HEK293 (cell line): ENCODE measurements at regions not wholly inside any gene's neighbourhood (a gene's known extent, or its start where the extent isn't known, plus 50 kb on each side); places are given as distances from the start of the nearest gene placed in this dataset.

ENCODE experiments used
- CTCF ChIA-PET: fragments of 350-600 bp; formaldehyde crosslinking; extraction: SDS; loops from one replicate; lab custom pipeline; 2021; ENCODE audit warnings: antibody characterized with exemption; lab: Yijun Ruan, JAX
- POLR2A ChIA-PET: fragments of 300-600 bp; formaldehyde crosslinking; extraction: SDS; loops from one replicate; lab custom pipeline; 2020; ENCODE audit warnings: antibody characterized with exemption, inconsistent platforms; lab: Yijun Ruan, JAX
- H3K27ac ChIP-seq: fragments of 200-500 bp; sonication (Bioruptor generic); 2 replicates; pipeline ENCODE4 v1.5.1; 2014; ENCODE audit warnings: low read depth, low read length, control low read depth, inconsistent platforms; ENCODE audit errors: extremely low read depth
- H3K36me3 ChIP-seq, 2 experiments: fragments of 200-500 bp in 1 of 2; sonication (Bioruptor generic) in 1 of 2; 1 replicate in 1 of 2; 2 replicates in 1 of 2; pipeline ENCODE4 v1.5.1; 2014 to 2017; ENCODE audit warnings: inconsistent platforms in 2 of 2, low read length in 2 of 2; ENCODE audit not compliant: control insufficient read depth in 2 of 2, insufficient read depth in 1 of 2
- H3K4me1 ChIP-seq: fragments of 200-500 bp; sonication (Bioruptor generic); 2 replicates; pipeline ENCODE4 v1.5.1; 2014; ENCODE audit warnings: mild to moderate bottlenecking, low read length, inconsistent platforms; ENCODE audit not compliant: control insufficient read depth, insufficient read depth
- H3K4me3 ChIP-seq: 2 replicates; pipeline ENCODE4 v1.5.1; 2011; ENCODE audit warnings: low read depth, mild to moderate bottlenecking, control low read depth, low read length, moderate library complexity
- H3K9me3 ChIP-seq: fragments of 200-500 bp; sonication (Bioruptor generic); 2 replicates; pipeline ENCODE4 v1.5.1; 2014; ENCODE audit warnings: low read depth, low read length, inconsistent platforms; ENCODE audit not compliant: control insufficient read depth, insufficient read depth
- EGR2 ChIP-seq: fragments of 450-650 bp; formaldehyde crosslinking; IDR thresholded peaks from 2 replicates; pipeline ENCODE4 v1.5.1; 2016; ENCODE audit warnings: low read depth, missing biosample characterization, missing genetic modification characterization
- GLI2 ChIP-seq: fragments of 450-650 bp; formaldehyde crosslinking; IDR thresholded peaks from 2 replicates; pipeline ENCODE4; 2017; ENCODE audit warnings: missing biosample characterization, missing genetic modification characterization, low read depth, borderline replicate concordance
- KLF10 ChIP-seq: fragments of 450-650 bp; IDR thresholded peaks from 2 replicates; pipeline ENCODE4 v1.5.1; 2018; ENCODE audit warnings: missing biosample characterization, mild to moderate bottlenecking, missing genetic modification characterization
- MZF1 ChIP-seq: fragments of 450-650 bp; formaldehyde crosslinking; IDR thresholded peaks from 2 replicates; pipeline ENCODE4 v1.5.1; 2017; ENCODE audit warnings: missing biosample characterization, missing genetic modification characterization, borderline replicate concordance
- ZNF114 ChIP-seq: fragments of 450-650 bp; formaldehyde crosslinking; IDR thresholded peaks from 2 replicates; pipeline ENCODE4 v1.5.0; 2017; ENCODE audit warnings: missing biosample characterization, missing genetic modification characterization
- ZNF132 ChIP-seq: fragments of 450-650 bp; formaldehyde crosslinking; IDR thresholded peaks from 2 replicates; pipeline ENCODE4 v1.5.1; 2017; ENCODE audit warnings: missing biosample characterization, missing genetic modification characterization, borderline replicate concordance
- ZNF133 ChIP-seq: fragments of 450-650 bp; formaldehyde crosslinking; IDR thresholded peaks from 2 replicates; pipeline ENCODE4 v1.5.1; 2016; ENCODE audit warnings: missing biosample characterization, missing genetic modification characterization
- ZNF140 ChIP-seq: fragments of 450-650 bp; formaldehyde crosslinking; IDR thresholded peaks from 2 replicates; pipeline ENCODE4 v1.5.1; 2016; ENCODE audit warnings: missing biosample characterization, missing genetic modification characterization
- ZNF146 ChIP-seq: fragments of 450-650 bp; formaldehyde crosslinking; IDR thresholded peaks from 2 replicates; pipeline ENCODE4 v1.5.1; 2016; ENCODE audit warnings: missing biosample characterization, missing genetic modification characterization
- ZNF157 ChIP-seq: fragments of 450-650 bp; formaldehyde crosslinking; IDR thresholded peaks from 2 replicates; pipeline ENCODE4 v1.5.1; 2016; ENCODE audit warnings: missing biosample characterization, missing genetic modification characterization
- ZNF239 ChIP-seq: fragments of 450-650 bp; formaldehyde crosslinking; IDR thresholded peaks from 2 replicates; pipeline ENCODE4 v1.5.1; 2016; ENCODE audit warnings: missing biosample characterization, missing genetic modification characterization
- ZNF248 ChIP-seq: fragments of 450-650 bp; formaldehyde crosslinking; IDR thresholded peaks from 2 replicates; pipeline ENCODE4 v1.5.1; 2017; ENCODE audit warnings: missing biosample characterization, missing genetic modification characterization
- ZNF311 ChIP-seq: fragments of 450-650 bp; formaldehyde crosslinking; IDR thresholded peaks from 2 replicates; pipeline ENCODE4 v1.5.1; 2017; ENCODE audit warnings: missing biosample characterization, missing genetic modification characterization, borderline replicate concordance
- ZNF335 ChIP-seq: fragments of 450-650 bp; formaldehyde crosslinking; conservative IDR thresholded peaks from 2 replicates; pipeline ENCODE4 v1.5.1; 2016; ENCODE audit warnings: missing biosample characterization, missing genetic modification characterization
- ZNF416 ChIP-seq: fragments of 450-650 bp; formaldehyde crosslinking; IDR thresholded peaks from 2 replicates; pipeline ENCODE4 v1.5.1; 2016; ENCODE audit warnings: missing biosample characterization, missing genetic modification characterization
- ZNF423 ChIP-seq: fragments of 450-650 bp; formaldehyde crosslinking; IDR thresholded peaks from 2 replicates; pipeline ENCODE4 v1.5.1; 2016; ENCODE audit warnings: missing biosample characterization, missing genetic modification characterization
- ZNF426 ChIP-seq: fragments of 450-650 bp; formaldehyde crosslinking; IDR thresholded peaks from 2 replicates; pipeline ENCODE4 v1.5.1; 2017; ENCODE audit warnings: missing biosample characterization, missing genetic modification characterization, mild to moderate bottlenecking, inconsistent platforms, moderate library complexity
- ZNF561 ChIP-seq: fragments of 450-650 bp; IDR thresholded peaks from 2 replicates; pipeline ENCODE4 v1.5.1; 2018; ENCODE audit warnings: missing biosample characterization, missing genetic modification characterization, borderline replicate concordance
- ZNF571 ChIP-seq: fragments of 450-650 bp; formaldehyde crosslinking; IDR thresholded peaks from 2 replicates; pipeline ENCODE4 v1.5.0; 2017; ENCODE audit warnings: missing biosample characterization, missing genetic modification characterization
- ZNF837 ChIP-seq: fragments of 450-650 bp; formaldehyde crosslinking; IDR thresholded peaks from 2 replicates; pipeline ENCODE4 v1.5.1; 2016; ENCODE audit warnings: missing biosample characterization, missing genetic modification characterization
- ZSCAN30 ChIP-seq: fragments of 450-650 bp; IDR thresholded peaks from 2 replicates; pipeline ENCODE4 v1.5.1; 2018; ENCODE audit warnings: missing biosample characterization, mild to moderate bottlenecking, missing genetic modification characterization, moderate library complexity
- ZXDB ChIP-seq: fragments of 450-650 bp; formaldehyde crosslinking; IDR thresholded peaks from 2 replicates; pipeline ENCODE4 v1.5.1; 2016; ENCODE audit warnings: missing biosample characterization, missing genetic modification characterization
- TF ChIP-seq, protein P1 (sequence below): fragments of 450-650 bp; formaldehyde crosslinking; IDR thresholded peaks from 2 replicates; pipeline ENCODE4 v1.5.1; 2017; ENCODE audit warnings: missing biosample characterization, missing genetic modification characterization

DNA sequence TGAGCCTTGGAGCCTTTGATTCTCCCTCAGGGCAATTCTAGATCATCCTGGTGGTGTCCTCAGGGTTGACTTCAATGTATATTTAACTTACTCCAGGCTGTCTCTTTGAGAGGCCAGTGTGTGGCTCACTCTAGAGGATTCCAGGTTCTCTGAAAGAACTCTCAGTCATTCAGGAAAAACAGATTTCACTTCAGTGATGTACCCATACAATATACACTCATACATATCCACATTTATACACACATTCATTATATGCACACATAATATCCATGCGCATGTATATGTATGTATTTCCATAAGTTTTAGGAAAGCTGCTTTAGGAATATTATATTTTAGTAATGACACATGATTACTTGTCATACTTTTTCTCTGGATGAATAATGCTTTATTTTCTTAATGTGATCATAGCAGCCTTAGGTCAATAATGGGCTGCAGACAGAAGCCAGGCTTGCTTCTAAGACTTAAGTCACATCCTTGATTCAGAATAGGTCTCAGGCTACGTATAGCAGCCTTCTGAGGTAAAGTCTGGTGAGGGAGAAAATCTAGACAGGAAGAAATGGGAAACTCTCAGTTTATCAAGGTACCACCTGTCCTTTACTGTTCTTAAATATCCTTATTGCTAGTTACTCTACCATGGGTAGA, 397.0 kb downstream of the GPAT3 start:
- ChIA-PET CTCF (no interaction called here), POLR2A (no interaction called here)
- no peaks in the 10 kb centered on the region for H3K36me3 ChIP-seq
- H3K4me3 ChIP-seq = no peak overlapping the region
- no peaks in the 10 kb centered on the region for H3K9me3 ChIP-seq
- no peak overlapping the region for H3K27ac ChIP-seq
- TF ChIP-seq ZSCAN30 (tag by site-specific recombination) (no peak), ZNF416 (no peak), MZF1 (tag by site-specific recombination) (no peak), KLF10 (tag by site-specific recombination) (no peak)
- no peaks in the 10 kb centered on the region for H3K4me1 ChIP-seq

DNA sequence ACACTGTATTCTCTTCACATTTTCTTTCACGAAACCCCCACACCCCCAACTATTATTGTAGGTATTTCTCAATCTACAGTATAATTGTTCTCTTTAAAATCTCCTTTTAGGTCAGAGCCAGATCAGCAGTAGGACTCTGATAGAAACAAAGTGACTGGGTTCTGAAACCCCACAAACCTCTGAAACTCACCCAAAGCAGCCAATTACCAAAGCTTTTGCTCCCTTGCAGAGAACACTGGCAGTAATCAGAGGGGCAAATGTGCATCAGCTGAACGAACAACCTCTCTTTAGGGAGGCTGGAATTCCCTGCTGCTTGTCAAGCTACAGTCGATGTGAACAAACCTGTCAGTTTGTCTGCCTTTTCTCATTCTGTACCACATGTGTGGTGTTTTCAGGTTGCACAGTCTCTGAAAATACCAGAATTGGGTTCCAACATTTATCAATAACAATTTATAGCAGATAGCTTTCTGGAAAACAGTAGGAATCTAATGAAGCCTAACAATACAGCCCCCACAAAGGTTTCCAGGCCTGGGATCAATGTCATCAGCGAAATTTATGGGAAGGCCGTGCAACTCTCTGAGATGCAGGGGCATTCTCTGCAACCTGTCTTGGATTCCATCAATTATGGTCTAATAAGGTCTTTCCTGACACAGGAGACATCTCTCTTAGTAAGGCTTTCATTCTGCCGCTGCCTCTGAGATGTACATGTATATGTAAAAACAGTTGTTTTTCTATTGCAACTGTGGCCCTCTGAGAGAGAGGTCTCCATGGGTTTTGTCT, 395.9 kb downstream of the GPAT3 start:
- H3K9me3 ChIP-seq = no peaks in the 10 kb centered on the region
- ChIA-PET CTCF (interaction anchor here (0.8 kb wide), 1 partner anchor 327 kb away, joined by 3 read pairs; no protein-coding TSS in a partner anchor), POLR2A (no interaction called here)
- H3K27ac ChIP-seq = no peak overlapping the region
- no peak for TF ChIP-seq ZNF157 (tag by site-specific recombination)
- no peak for TF ChIP-seq ZXDB (tag by site-specific recombination)
- no peak for TF ChIP-seq ZNF571
- TF ChIP-seq EGR2 (tag by site-specific recombination) = no peak
- TF ChIP-seq ZNF140 (tag by site-specific recombination) = no peak
- no peak for TF ChIP-seq ZNF114 (tag by site-specific recombination)
- no peak for TF ChIP-seq ZNF311 (tag by site-specific recombination)
- no peak for TF ChIP-seq ZNF426 (tag by site-specific recombination)
- TF ChIP-seq ZNF132 (tag by site-specific recombination) = no peak
- TF ChIP-seq ZNF133 (tag by site-specific recombination) = no peak
- TF ChIP-seq, protein P1, sequence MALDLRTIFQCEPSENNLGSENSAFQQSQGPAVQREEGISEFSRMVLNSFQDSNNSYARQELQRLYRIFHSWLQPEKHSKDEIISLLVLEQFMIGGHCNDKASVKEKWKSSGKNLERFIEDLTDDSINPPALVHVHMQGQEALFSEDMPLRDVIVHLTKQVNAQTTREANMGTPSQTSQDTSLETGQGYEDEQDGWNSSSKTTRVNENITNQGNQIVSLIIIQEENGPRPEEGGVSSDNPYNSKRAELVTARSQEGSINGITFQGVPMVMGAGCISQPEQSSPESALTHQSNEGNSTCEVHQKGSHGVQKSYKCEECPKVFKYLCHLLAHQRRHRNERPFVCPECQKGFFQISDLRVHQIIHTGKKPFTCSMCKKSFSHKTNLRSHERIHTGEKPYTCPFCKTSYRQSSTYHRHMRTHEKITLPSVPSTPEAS = no peak
- TF ChIP-seq GLI2 = no peak
- no peak for TF ChIP-seq ZNF423 (tag by site-specific recombination)
- TF ChIP-seq ZNF239 (tag by site-specific recombination) = no peak
- no peak overlapping the region for H3K4me3 ChIP-seq
- no peaks in the 10 kb centered on the region for H3K36me3 ChIP-seq
- no peaks in the 10 kb centered on the region for H3K4me1 ChIP-seq

DNA sequence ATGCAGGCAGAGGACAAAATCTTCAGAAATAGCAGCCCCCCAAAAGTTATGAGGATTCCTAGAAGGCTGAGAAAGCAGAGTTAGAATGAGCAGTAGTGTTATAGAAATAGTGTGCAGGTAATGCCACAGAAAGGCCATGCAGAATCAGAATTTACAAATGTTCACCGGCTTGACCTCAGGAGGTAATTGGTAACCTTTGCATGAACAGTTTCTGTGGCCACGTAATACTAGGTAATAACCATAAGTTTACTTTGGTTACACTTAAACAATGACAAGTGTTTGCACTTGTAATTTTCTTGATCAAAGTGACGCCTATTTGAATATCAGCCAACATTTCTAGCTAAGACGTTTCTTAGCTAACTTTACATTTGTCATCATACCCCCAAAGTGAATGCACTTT, 393.6 kb downstream of the GPAT3 start:
- no peaks in the 10 kb centered on the region for H3K36me3 ChIP-seq
- H3K4me3 ChIP-seq = no peak overlapping the region
- ChIA-PET CTCF (no interaction called here), POLR2A (no interaction called here)
- no peak for TF ChIP-seq ZNF561
- TF ChIP-seq ZNF248 (tag by site-specific recombination) = no peak
- no peak for TF ChIP-seq ZNF837 (tag by site-specific recombination)
- no peak for TF ChIP-seq ZNF146 (tag by site-specific recombination)
- TF ChIP-seq ZNF335 (tag by site-specific recombination) = no peak
- H3K27ac ChIP-seq = no peak overlapping the region
- no peaks in the 10 kb centered on the region for H3K4me1 ChIP-seq
- no peaks in the 10 kb centered on the region for H3K9me3 ChIP-seq
